G401 (cell line): ENCODE measurements at regions not wholly inside any gene's neighbourhood (a gene's known extent, or its start where the extent isn't known, plus 50 kb on each side); places are given as distances from the start of the nearest gene placed in this dataset.

Source experiments
- DNase-seq: peaks from one replicate; pipeline ENCODE4 v3.0.0-alpha.2; 2015; ENCODE audit warnings: low spot score
- in situ Hi-C: cut with HindIII; loops from 2 replicates; pipeline ENCODE4 v1.10.0; 2016; ENCODE audit warnings: low sequenced_read_pairs, mixed read lengths

DNA sequence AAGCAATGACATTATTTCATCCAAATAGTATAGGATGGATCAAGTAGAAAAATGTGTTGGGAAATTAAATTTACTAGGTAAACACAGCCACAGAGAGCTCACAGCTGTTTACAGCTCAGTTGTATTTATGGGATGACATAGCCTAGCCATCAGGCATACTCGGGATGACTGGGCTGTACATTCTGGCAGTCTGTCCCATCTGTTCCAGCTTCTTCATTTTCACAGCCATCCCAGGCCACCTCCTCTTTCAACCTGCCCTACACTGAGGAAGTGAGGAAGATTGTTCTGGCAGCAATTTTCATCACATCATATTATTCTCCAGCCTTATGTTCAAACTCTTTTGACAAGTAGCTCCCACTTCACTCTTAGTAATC is 98.4 kb upstream of the PFN2 start:
- in situ Hi-C loops: no loop called here
- DNase-seq: no peak

DNA sequence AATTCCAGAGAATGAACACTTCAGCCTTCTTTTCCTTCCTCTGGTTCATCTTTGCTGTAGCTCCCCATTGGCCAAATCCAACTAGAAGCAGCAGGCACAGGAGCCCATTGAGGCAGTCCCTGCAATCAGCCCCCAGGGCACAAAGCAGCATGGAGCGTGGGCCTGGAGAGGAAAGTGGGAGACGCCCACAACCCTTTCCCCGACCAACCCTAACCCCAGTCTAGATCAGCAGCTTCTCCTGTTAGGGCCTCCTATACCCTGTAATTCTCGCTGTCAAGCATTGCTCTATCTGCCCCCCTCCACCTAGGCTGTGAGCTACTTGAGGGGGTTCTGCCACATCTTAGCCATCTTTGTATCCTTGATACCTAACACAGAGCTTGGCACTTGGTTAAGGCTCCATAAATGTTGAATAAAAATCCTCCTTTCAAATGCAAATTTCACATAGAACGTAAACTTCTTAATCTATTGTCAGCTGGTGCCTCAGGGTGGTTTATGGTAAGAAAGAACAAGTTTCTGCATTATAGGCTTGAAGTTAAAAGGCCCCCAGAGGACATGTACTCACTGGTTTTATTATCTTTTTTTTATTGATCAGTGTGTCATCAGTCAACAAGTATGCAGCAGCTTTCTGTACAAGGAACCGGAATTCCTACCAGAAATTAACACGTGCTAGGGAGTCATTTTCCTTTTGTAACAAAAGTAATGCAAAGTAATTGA is 97.9 kb upstream of the PFN2 start:
- in situ Hi-C loops: no loop called here
- no peak for DNase-seq

- no peak for DNase-seq
- in situ Hi-C loops: no loop called here
These were observed 96.9 kb upstream of the PFN2 start for GRCh38 chr3:150067561-150067960.

DNA sequence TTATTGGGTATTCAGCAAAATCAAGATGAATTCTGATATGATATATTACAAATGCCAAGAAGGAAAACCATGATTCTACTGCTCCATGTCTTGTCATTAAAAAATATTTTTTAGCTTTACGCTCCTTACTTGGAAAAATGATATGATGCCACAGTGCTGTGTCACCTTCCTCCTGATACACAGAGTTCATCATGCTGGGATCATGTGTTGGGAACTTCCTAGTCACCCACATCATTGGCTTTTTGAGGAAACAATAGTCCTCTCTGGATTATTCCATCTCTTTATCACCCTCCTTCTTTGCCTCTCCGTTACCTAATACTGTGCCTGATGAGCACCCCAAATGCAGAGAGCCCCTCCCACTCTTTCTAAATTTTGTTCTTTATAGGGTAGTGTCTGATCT is 94.3 kb upstream of the PFN2 start:
- in situ Hi-C loops: no loop called here
- DNase-seq: no peak

DNA sequence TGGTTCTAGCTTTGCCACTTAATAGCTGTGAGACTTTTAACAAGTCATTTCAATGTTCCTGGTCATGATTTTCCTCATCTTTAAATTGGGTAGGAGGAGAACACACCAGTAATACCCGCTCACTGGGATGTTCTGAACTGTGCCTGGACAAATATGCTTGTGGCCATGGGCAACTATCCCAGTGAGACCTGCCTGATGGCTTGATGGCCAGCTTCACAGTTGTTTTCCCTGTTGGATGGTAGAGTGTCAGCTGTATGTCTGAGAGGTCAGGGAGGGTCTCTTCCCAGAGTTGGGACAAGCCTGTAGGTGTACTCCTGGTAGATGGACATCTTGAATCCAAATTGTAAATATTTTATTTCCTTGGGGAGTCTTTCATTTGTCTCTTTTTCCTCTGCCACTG is 92.5 kb upstream of the PFN2 start:
- no peak for DNase-seq
- in situ Hi-C loops: no loop called here

GRCh38 chr3:150062492-150062891 is 91.8 kb upstream of the PFN2 start:
- in situ Hi-C loops: no loop called here

GRCh38 chr3:150061288-150062024 is 90.8 kb upstream of the PFN2 start:
- in situ Hi-C loops: no loop called here
- DNase-seq: no peak

More at GRCh38 chr3:150062492-150062891, 91.8 kb upstream of the PFN2 start:
- peak; percentile 7 for DNase-seq

GRCh38 chr3:150059729-150060128 is 89.0 kb upstream of the PFN2 start:
- in situ Hi-C loops: no loop called here
- no peak for DNase-seq

DNA sequence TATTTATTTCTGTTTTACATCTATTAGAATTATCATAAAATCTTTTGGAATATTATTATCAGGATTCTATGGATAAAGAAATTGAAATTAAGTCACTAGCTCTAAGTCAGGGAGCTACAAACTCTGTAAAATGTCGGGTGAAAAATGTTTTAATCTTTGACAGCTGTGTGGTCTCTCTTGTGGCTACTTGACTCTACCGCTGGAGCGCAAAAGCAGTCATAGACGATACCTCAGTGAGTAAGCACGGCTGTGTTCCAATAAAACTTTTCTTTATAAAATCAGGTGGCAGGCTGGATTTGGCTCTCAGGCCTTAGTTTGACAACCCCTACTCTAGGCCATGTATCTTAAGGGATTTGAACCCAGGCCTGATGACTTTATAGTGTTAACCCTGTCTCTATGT is 88.5 kb upstream of the PFN2 start:
- in situ Hi-C loops: no loop called here
- DNase-seq: no peak

DNA sequence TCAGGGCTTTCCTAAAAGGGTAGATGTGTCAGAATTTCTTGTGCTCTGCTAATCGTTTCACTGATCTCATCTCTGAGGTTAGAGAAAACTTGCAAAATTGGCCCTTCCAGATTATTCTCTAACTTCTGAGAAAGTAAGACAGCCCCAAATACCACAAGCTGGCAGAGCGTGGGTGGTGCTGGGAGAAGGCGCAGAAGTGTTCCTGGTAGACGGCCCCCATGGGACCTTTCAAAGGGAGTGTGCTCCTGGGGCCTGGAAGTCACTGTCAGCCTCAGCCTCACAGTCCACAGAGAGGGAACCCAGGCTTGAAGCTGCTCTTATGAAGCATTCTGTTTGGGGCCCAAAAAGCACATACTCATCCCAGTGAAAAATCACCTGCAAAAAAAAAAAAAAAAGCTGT is 86.5 kb upstream of the PFN2 start:
- no peak for DNase-seq
- in situ Hi-C loops: no loop called here

DNA sequence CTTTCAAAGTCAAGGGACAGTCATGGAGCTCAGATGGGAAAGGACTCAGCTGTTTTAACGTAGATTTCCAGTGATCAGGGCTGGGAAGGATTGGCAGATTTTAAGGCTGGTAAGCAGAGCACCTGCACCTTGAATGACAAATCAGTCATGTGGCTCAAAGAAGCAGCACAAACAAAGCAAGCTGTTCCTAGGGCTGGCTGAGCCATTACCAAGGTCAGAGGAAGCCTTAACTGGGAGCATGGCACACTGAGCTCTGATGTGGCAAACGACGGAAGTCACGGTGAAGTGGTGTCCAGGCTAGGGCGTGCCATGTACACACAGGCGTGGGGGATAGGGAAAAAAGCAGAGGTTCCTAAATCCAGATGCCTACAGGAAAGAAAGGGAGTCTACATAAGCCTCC is 84.6 kb upstream of the PFN2 start:
- no peak for DNase-seq
- in situ Hi-C loops: no loop called here

DNA sequence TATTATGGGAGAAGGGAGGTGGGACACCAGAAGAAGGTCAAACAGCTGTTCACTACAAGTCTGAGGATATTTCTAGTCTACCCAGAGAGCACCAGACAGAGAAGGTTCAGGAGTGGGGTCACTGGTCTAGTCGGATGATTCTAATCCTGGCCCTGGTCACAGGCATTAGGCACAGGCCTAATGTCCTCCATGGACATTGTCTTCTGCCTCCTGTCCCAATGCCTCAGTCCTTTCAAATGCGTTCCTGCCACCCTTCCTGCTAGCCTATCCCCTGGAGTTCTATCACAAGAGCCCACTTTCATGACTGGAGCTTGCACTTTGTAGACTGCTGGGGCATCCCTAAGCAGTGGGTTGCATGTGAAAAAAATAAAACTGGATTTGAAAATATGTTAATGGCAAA is 83.9 kb upstream of the PFN2 start:
- no peak for DNase-seq
- in situ Hi-C loops: no loop called here

DNA sequence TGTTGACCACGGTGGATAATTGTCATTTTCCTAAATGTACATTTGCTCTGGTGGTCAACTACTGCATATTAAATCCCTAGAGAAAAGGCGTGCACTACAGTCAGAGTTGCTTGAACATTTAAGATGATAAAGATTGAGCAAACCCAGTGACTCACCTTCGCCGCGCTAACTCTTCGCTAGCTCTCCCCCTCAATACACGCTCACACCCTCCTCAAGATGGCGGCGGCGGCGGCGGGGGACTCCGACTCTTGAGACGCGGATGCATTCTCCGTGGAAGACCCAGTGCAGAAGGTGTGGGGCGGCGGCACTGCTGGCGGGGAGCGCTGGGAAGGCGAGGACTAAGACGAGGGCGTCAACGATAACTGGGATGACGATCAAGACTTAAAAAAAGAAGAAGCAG is 79.8 kb upstream of the PFN2 start:
- in situ Hi-C loops: no loop called here
- no peak for DNase-seq

- no peak for DNase-seq
- in situ Hi-C loops: no loop called here
These were observed 78.6 kb upstream of the PFN2 start for GRCh38 chr3:150049317-150049716.

GRCh38 chr3:150041877-150042276 is 71.2 kb upstream of the PFN2 start:
- in situ Hi-C loops: no loop called here
- DNase-seq: no peak

GRCh38 chr3:150040097-150040496 is 69.4 kb upstream of the PFN2 start:
- DNase-seq: no peak
- in situ Hi-C loops: no loop called here

- in situ Hi-C loops: no loop called here
- DNase-seq: no peak
These were observed 68.1 kb upstream of the PFN2 start for GRCh38 chr3:150038830-150039229.

DNA sequence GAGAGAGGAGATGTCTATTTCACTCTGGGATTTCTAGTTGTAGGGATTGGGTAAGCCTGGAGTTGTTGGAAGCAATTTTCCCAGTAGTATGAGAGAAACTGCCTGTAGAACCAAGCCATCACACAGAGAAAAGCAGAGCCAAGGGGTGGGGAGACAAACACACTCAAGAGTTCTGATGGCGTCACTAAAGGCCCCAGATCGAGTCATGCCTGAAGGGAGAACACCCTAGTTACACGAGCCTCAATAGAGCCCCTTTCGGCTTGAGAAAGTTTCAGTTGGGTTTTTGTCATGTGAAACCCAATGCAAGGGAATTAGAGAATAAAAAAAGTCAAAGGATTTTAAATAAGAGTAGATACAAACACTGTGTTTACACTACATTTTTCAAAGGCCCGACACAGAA is 66.1 kb upstream of the PFN2 start:
- DNase-seq: no peak
- in situ Hi-C loops: no loop called here

- peak; percentile 27 for DNase-seq
- in situ Hi-C loops: no loop called here
These were observed 65.4 kb upstream of the PFN2 start for GRCh38 chr3:150035910-150036612.

DNA sequence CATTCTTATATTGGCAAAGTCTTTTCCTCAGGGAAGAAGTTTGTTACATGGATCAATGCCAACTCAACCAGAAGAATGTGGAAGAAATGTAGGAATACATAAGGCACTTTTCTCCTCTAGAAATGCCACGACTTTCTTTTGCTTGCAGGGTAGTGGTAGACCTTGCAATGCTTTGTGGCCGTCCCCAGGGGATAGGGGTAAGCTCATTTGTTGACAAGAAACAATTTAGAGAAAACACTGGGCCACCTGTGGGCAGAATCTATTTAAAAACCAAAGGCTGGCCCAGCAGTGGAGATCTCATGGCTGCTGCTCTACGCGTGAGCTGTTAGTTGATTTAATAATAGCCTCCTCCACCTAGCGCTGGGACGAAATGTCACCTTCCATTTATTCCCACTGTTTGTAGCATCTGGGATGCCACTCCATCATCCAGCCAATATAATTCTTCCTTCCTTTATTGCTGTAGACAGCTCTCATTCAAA is 64.6 kb upstream of the PFN2 start:
- in situ Hi-C loops: no loop called here
- peak; percentile 6 for DNase-seq
